Spleen (tissue), 11 donors: ENCODE measurements at regions not wholly inside any gene's neighbourhood (a gene's known extent, or its start where the extent isn't known, plus 50 kb on each side); places are given as distances from the start of the nearest gene placed in this dataset.

ENCODE experiments used
- DNase-seq: peaks from one replicate; pipeline ENCODE4 v3.0.0-alpha.2; 2020
- H3K27ac ChIP-seq, 8 donors: fragments of 200-600 bp; sonication (generic) in 7 of 8; 1 replicate in 4 of 8; 2 replicates in 4 of 8; pipeline versions ENCODE4 v1.5.0 to v1.8.0; 2016 to 2021; ENCODE audit warnings: inconsistent platforms in 4 of 8, mild to moderate bottlenecking in 4 of 8, moderate library complexity in 1 of 8
- H3K27me3 ChIP-seq, 7 donors: fragments of 200-600 bp; sonication (generic) in 6 of 7; replicated peaks in 1 of 7; 1 replicate in 4 of 7; 2 replicates in 3 of 7; pipeline versions ENCODE4 v1.5.0 to v1.8.0; 2016 to 2021; ENCODE audit warnings: inconsistent platforms in 3 of 7, mild to moderate bottlenecking in 1 of 7
- H3K36me3 ChIP-seq, 6 donors: fragments of 200-600 bp; sonication (generic) in 5 of 6; 1 replicate in 4 of 6; 2 replicates in 2 of 6; pipeline versions ENCODE4 v1.5.0 to v1.8.0; 2016 to 2021; ENCODE audit warnings: inconsistent platforms in 2 of 6
- H3K4me1 ChIP-seq, 6 donors: fragments of 200-600 bp; sonication (generic) in 5 of 6; 1 replicate in 3 of 6; 2 replicates in 3 of 6; pipeline versions ENCODE4 v1.5.0 to v1.8.0; 2016 to 2021; ENCODE audit warnings: inconsistent platforms in 3 of 6
- H3K4me3 ChIP-seq, 8 donors: fragments of 200-600 bp; sonication (generic) in 7 of 8; 1 replicate in 4 of 8; 2 replicates in 4 of 8; pipeline versions ENCODE4 v1.5.0 to v1.8.0; 2016 to 2021; ENCODE audit warnings: inconsistent platforms in 4 of 8, mild to moderate bottlenecking in 4 of 8, moderate library complexity in 2 of 8
- H3K9me3 ChIP-seq, 8 donors: fragments of 200-600 bp; sonication (generic) in 7 of 8; 1 replicate in 4 of 8; 2 replicates in 4 of 8; pipeline versions ENCODE4 v1.5.0 to v1.8.0; 2016 to 2021; ENCODE audit warnings: inconsistent platforms in 4 of 8
- CTCF ChIP-seq, 11 experiments: fragments of 200-600 bp in 7 of 11; fragments of 450-650 bp in 4 of 11; sonication (generic) in 4 of 11; IDR thresholded peaks in 8 of 11; conservative IDR thresholded peaks in 3 of 11; 1 replicate in 7 of 11; 2 replicates in 4 of 11; pipeline versions ENCODE4 v1.4.0 to v1.8.0; 2016 to 2021; ENCODE audit warnings: antibody characterized with exemption in 11 of 11, inconsistent platforms in 4 of 11, mild to moderate bottlenecking in 1 of 11
- POLR2A ChIP-seq, 3 donors: fragments of 450-650 bp; IDR thresholded peaks; one replicate each; pipeline ENCODE4 v1.5.1; 2017; ENCODE audit warnings: antibody characterized with exemption in 3 of 3, mild to moderate bottlenecking in 1 of 3
- POLR2AphosphoS5 ChIP-seq, 3 donors: sonication (generic); formaldehyde crosslinking; IDR thresholded peaks; one replicate each; pipeline ENCODE4 v1.5.1; 2017; ENCODE audit warnings: antibody characterized with exemption in 3 of 3
- WGBS, 5 donors: extraction: QIAGEN DNeasy Blood & Tissue Kit in 3 of 5; methylation state at CpG; one replicate each; pipeline versions ENCODE4 v1.1.5 to v1.1.7; 2013 to 2018; 5-methylcytosine and 5-hydroxymethylcytosine counted together
- intact Hi-C: fragments of 100-400 bp; cut with DNase I; formaldehyde crosslinking; loops from one replicate; pipeline ENCODE4 v1.15.0; 2023; ENCODE audit warnings: low total_unique reads
- donor health status: healthy with polysubstance abuse.
- donor health status: DM: no; HTN: no; CAD: no; lungs with moderate emphysema.
- donor health status: DM: no; HTN: no; CAD: no.
- donor health status: Bipolar disorder and iron deficiency.
- donor health status: healthy.
- donor health status: DM: no; HTN: no; CAD: no.
- donor health status: DM: yes; HTN: yes; CAD: no.

GRCh38 chr6:145555084-145555483 lies 180.2 kb downstream of the EPM2A start:
- TF ChIP-seq POLR2A (IDR thresholded peaks at IDR 0.05) (no peak), CTCF (IDR thresholded peaks at IDR 0.05 in 8 of 11, conservative IDR thresholded peaks at IDR 0.05 in 3 of 11) (no peak), POLR2AphosphoS5 (IDR thresholded peaks at IDR 0.05) (no peak)
- no peak overlapping the region for H3K4me3 ChIP-seq
- no peak for DNase-seq
- no peaks in the 10 kb centered on the region for H3K27me3 ChIP-seq
- H3K36me3 ChIP-seq: no peaks in the 10 kb centered on the region
- intact Hi-C loops: no loop called here
- no peaks in the 10 kb centered on the region for H3K4me1 ChIP-seq
- H3K9me3 ChIP-seq: no peaks in the 10 kb centered on the region
- WGBS, 5 donors: 64 to 88% (median 82%) methylated on average over 1 of the region's 1 CpG
- no peak overlapping the region for H3K27ac ChIP-seq

- no peaks in the 10 kb centered on the region for H3K4me1 ChIP-seq
- TF ChIP-seq POLR2AphosphoS5 (IDR thresholded peaks at IDR 0.05) (no peak), CTCF (IDR thresholded peaks at IDR 0.05 in 8 of 11, conservative IDR thresholded peaks at IDR 0.05 in 3 of 11) (no peak), POLR2A (IDR thresholded peaks at IDR 0.05) (no peak)
- no peaks in the 10 kb centered on the region for H3K36me3 ChIP-seq
- intact Hi-C loops: no loop called here
- H3K27ac ChIP-seq: no peak overlapping the region
- no peak overlapping the region for H3K4me3 ChIP-seq
- H3K9me3 ChIP-seq: no peaks in the 10 kb centered on the region
- no peaks in the 10 kb centered on the region for H3K27me3 ChIP-seq
- DNase-seq: no peak
These were observed 177.8 kb downstream of the EPM2A start for GRCh38 chr6:145557474-145557873.

- TF ChIP-seq POLR2AphosphoS5 (IDR thresholded peaks at IDR 0.05) (no peak), POLR2A (IDR thresholded peaks at IDR 0.05) (no peak)
- 61 to 75% (median 74%) methylated on average over 1 of the region's 1 CpG for WGBS, 5 donors
- H3K4me1 ChIP-seq: no peaks in the 10 kb centered on the region
- DNase-seq: no peak
- no peak overlapping the region for H3K27ac ChIP-seq
- H3K4me3 ChIP-seq: no peak overlapping the region
- intact Hi-C loops: no loop called here
- no peaks in the 10 kb centered on the region for H3K9me3 ChIP-seq
- H3K27me3 ChIP-seq: no peaks in the 10 kb centered on the region
- H3K36me3 ChIP-seq: no peaks in the 10 kb centered on the region
These were observed 175.5 kb downstream of the EPM2A start for GRCh38 chr6:145559836-145560235.

GRCh38 chr6:145561095-145562072 lies 173.9 kb downstream of the EPM2A start:
- TF ChIP-seq CTCF (IDR thresholded peaks at IDR 0.05 in 8 of 11, conservative IDR thresholded peaks at IDR 0.05 in 3 of 11) (no peak), POLR2A (IDR thresholded peaks at IDR 0.05) (no peak), POLR2AphosphoS5 (IDR thresholded peaks at IDR 0.05) (no peak)
- Histone ChIP-seq H3K4me3 (no peak overlapping the region), H3K36me3 (no peaks in the 10 kb centered on the region), H3K4me1 (no peaks in the 10 kb centered on the region), H3K9me3 (no peaks in the 10 kb centered on the region), H3K27me3 (no peaks in the 10 kb centered on the region), H3K27ac (no peak overlapping the region)
- 77 to 90% (median 85%) methylated on average over 7 of the region's 7 CpGs for WGBS, 5 donors
- intact Hi-C loops: no loop called here
- no peak for DNase-seq
